GM18505 (cell line): ENCODE measurements at regions not wholly inside any gene's neighbourhood (a gene's known extent, or its start where the extent isn't known, plus 50 kb on each side); places are given as distances from the start of the nearest gene placed in this dataset.

Experiments used
- ATAC-seq: cut with Tn5 transposase; IDR thresholded peaks from one replicate; pipeline ENCODE4 v1.9.1; 2021; ENCODE audit not compliant: unreplicated experiment
- POLR2A ChIP-seq: IDR thresholded peaks from 4 replicates; pipeline ENCODE4 v1.6.1; 2011; ENCODE audit warnings: borderline replicate concordance; ENCODE audit not compliant: insufficient read depth, insufficient read length; ENCODE audit errors: extremely low read depth

DNA sequence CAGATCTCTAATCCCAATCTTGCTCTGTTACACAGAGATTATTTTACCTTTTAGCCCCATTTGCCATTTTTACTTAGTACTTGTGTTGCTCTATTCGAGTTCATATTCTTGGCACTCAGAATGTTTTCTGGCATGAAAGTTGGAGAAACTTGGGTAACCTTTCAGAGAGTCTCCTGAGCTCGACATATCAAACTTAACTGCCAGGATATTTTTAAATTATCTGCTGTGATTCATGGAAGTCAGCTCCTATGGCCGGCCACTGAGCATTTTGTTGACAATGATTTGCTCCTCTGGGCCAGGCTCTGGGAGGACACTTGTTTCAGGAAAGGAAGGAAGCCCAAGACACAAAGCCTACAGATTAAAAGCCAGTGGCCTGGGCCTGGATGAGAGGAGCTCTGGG is 396.7 kb downstream of the TNS3 start:
- TF ChIP-seq POLR2A, result no peak
- no peak for ATAC-seq

DNA sequence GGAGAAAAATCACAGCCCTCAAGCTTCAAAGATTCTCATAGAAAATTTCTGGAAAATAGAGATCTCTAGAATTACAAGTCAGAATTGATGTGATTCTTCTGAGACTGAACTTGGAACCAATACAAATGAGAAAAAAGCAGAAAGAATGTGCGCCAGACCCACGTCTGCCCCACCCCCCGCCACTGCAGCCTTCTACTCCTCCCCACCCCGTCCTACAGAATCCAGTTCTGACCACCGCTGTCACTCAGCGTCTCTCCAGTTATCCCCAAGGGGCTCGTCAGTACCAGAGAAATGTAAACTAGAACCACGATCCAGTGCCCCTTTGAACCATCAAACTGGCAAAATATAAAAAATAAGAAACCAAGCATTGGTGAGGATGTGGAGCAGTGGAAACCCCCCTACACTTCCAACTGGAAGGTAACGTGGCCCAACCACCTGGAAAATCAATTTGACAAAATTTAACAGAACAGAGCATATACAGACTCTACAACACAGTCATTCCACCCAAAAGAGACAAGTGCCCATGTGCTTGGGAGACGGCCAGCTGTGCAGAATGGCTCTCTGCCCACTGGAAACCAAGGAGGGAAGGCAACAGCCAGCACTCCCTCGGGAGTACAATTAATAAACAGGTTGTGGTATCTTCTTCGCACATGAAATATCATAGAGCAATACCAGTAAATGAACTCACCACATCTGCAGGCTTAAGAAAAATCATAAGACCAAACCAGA is 397.9 kb downstream of the TNS3 start:
- TF ChIP-seq POLR2A, result no peak
- ATAC-seq, result no peak

DNA sequence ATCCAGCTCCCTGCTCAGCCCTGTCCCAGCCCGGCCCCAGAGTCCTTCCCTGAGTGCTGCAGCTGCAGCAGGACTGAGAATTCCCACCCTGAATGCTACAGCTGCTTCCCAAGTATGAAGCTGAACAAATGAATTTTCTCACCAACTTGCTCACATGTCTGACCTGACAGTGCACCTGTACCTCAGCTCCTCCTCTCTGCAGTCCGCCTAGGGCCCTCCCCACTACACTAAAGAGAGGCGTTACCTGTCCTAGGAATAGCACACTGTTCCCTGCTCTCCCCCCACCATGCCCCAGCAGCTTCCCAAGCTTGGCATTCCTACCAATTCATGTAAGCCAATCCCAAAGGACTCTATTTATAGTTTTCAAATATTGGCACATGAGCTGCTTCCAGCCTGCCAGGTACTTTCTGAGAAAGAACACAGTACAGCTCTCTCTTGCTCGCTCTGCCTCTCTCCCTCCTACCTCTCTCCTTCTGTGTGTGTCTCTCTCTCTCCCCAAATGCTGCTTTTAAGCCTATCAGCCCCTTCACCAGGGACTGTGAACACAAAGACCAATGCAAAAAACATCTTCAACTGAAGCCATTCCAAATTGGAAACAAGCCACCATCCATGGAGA is 400.1 kb downstream of the TNS3 start:
- ATAC-seq, result no peak
- TF ChIP-seq POLR2A, result no peak

- no peak for ATAC-seq
- no peak for TF ChIP-seq POLR2A
Observed at GRCh38 chr7:47180516-47180826, 401.4 kb downstream of the TNS3 start.

GRCh38 chr7:47179812-47180515 is 401.9 kb downstream of the TNS3 start:
- peak; percentile 61 for ATAC-seq

GRCh38 chr7:47172602-47173539 is 409.0 kb downstream of the TNS3 start:
- peak; percentile 87 for ATAC-seq

More at GRCh38 chr7:47179812-47180515, 401.9 kb downstream of the TNS3 start:
- no peak for TF ChIP-seq POLR2A

DNA sequence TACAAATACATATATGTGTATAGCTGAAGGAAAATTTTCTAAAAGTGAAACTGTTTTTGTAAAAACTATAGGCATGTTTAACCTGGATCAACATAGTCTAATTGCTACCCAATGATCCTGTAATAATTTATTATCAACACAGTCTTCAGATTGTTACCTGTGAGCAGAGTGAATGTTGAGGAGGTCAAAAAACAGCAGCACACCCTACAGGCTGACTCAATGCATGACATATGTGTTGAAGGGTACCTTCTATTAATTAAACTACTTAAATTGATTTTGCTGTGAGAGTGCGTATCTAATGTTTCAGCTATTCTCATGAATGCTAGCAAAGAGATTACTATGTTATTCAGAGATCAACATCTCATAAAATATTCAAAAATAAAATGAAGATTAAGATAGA is 411.4 kb downstream of the TNS3 start:
- no peak for ATAC-seq
- no peak for TF ChIP-seq POLR2A

- no peak for ATAC-seq
Observed at GRCh38 chr7:47154791-47155190, 427.1 kb downstream of the TNS3 start.

DNA sequence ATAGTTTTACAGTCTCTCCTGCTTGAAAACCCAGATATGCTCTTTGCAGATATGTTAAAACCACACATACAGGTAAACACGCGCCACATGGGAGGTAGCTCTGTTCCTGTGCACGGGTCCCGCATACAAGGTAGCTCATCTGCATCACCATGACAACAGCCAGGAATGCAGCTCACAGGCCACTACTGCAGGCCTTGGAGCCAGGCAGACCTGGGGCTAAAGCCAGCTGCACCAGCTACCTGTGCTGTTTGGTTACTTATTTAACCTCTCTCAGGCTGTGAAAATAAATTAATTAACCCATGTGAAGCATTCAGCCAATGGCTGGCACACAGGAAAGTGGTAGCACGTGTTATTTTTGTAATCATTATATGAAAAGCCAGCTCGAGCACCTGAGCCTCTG is 428.3 kb downstream of the TNS3 start:
- no peak for ATAC-seq
- TF ChIP-seq POLR2A, result no peak

More at GRCh38 chr7:47154791-47155190, 427.1 kb downstream of the TNS3 start:
- no peak for TF ChIP-seq POLR2A

- ATAC-seq, result no peak
- no peak for TF ChIP-seq POLR2A
Observed at GRCh38 chr7:47153058-47153457, 428.9 kb downstream of the TNS3 start.

GRCh38 chr7:47152307-47152706 is 429.6 kb downstream of the TNS3 start:
- ATAC-seq, result no peak
- no peak for TF ChIP-seq POLR2A

- TF ChIP-seq POLR2A, result no peak
- no peak for ATAC-seq
Observed at GRCh38 chr7:47150497-47151260, 431.2 kb downstream of the TNS3 start.
